ENCODE measurements at regions not wholly inside any gene's neighbourhood (a gene's known extent, or its start where the extent isn't known, plus 50 kb on each side); places are given as distances from the start of the nearest gene placed in this dataset.

GRCh38 chr9:68597362-68597997, 56.8 kb upstream of the TMEM252 start:
- TF ChIP-seq POLR2AphosphoS5 (IDR thresholded peaks at IDR 0.05; ENCODE audit: low read depth, low read length), result no peak
- TF ChIP-seq CTCF (IDR thresholded peaks at IDR 0.05; ENCODE audit: control extremely low read depth in 1 of 3, insufficient read depth in 1 of 3, low read depth in 1 of 3, low read length in 3 of 3), result no peak
